Retinal pigment epithelial cell (primary cell): ENCODE measurements at regions not wholly inside any gene's neighbourhood (a gene's known extent, or its start where the extent isn't known, plus 50 kb on each side); places are given as distances from the start of the nearest gene placed in this dataset.

ENCODE experiments used
- DNase-seq: peaks from one replicate; pipeline ENCODE4 v3.0.0-alpha.2; 2010; ENCODE audit warnings: low read depth
- H3K4me3 ChIP-seq: 2 replicates; pipeline ENCODE4 v1.5.1; 2011; ENCODE audit warnings: mild to moderate bottlenecking, low read length, control low read depth, moderate library complexity
- CTCF ChIP-seq: conservative IDR thresholded peaks from 2 replicates; pipeline ENCODE4 v1.5.1; 2011; ENCODE audit warnings: low read depth, low read length, control low read depth, inconsistent platforms

- TF ChIP-seq CTCF: no peak
- H3K4me3 ChIP-seq: no peak overlapping the region
- DNase-seq: peak; percentile 51
These were observed 60.9 kb upstream of the EED start for GRCh38 chr11:86183694-86184093.

- TF ChIP-seq CTCF: no peak
- no peak overlapping the region for H3K4me3 ChIP-seq
- DNase-seq: no peak
These were observed 61.5 kb upstream of the EED start for GRCh38 chr11:86182976-86183584.

GRCh38 chr11:86181379-86181778 lies 63.2 kb upstream of the EED start:
- DNase-seq: no peak
- no peak overlapping the region for H3K4me3 ChIP-seq
- TF ChIP-seq CTCF: no peak

- H3K4me3 ChIP-seq: no peak overlapping the region
- no peak for TF ChIP-seq CTCF
- no peak for DNase-seq
These were observed 63.7 kb upstream of the EED start for GRCh38 chr11:86180851-86181250.

- H3K4me3 ChIP-seq: no peak overlapping the region
- no peak for TF ChIP-seq CTCF
- no peak for DNase-seq
These were observed 64.1 kb upstream of the EED start for GRCh38 chr11:86180423-86180822.

GRCh38 chr11:86179646-86180064 lies 64.9 kb upstream of the EED start:
- H3K4me3 ChIP-seq: no peak overlapping the region
- no peak for DNase-seq
- no peak for TF ChIP-seq CTCF

GRCh38 chr11:86177302-86177701 lies 67.3 kb upstream of the EED start:
- TF ChIP-seq CTCF: no peak
- DNase-seq: no peak
- H3K4me3 ChIP-seq: no peak overlapping the region
